DOHH2 (cell line): ENCODE measurements at regions not wholly inside any gene's neighbourhood (a gene's known extent, or its start where the extent isn't known, plus 50 kb on each side); places are given as distances from the start of the nearest gene placed in this dataset.

Experiments used
- EZH2phosphoT487 ChIP-seq: fragments of 200-600 bp; sonication (generic); IDR thresholded peaks from 2 replicates; pipeline ENCODE4 v1.6.1; 2017; ENCODE audit warnings: borderline replicate concordance, mild to moderate bottlenecking, antibody characterized with exemption, low read length, moderate library complexity, mixed read lengths
- TF ChIP-seq, protein P1 (sequence below): fragments of 200-600 bp; sonication (generic); IDR thresholded peaks from one replicate; pipeline ENCODE4 v1.5.1; 2014; ENCODE audit warnings: antibody characterized with exemption, mild to moderate bottlenecking, low read depth, low read length; ENCODE audit not compliant: poor library complexity, severe bottlenecking

DNA sequence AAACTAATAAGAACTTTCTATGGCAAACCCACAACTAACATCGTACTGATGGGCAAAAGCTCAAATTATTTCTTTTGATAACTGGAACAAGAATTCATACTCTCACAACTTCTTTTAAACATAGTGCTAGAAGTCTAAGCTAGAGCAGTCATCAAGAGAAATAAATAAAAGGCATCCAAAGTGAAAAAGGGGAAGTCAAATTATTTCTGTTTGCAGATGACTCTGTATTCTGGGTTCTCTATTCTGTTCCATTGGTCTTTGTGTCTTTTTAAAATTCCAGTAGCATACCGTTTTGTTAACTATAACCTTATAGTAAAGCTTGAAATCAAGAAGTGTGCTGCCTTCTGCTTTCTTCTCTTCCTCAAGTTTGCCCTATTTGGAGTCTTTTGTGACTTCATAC lies 1215.9 kb downstream of the UQCRFS1 start:
- TF ChIP-seq, protein P1, sequence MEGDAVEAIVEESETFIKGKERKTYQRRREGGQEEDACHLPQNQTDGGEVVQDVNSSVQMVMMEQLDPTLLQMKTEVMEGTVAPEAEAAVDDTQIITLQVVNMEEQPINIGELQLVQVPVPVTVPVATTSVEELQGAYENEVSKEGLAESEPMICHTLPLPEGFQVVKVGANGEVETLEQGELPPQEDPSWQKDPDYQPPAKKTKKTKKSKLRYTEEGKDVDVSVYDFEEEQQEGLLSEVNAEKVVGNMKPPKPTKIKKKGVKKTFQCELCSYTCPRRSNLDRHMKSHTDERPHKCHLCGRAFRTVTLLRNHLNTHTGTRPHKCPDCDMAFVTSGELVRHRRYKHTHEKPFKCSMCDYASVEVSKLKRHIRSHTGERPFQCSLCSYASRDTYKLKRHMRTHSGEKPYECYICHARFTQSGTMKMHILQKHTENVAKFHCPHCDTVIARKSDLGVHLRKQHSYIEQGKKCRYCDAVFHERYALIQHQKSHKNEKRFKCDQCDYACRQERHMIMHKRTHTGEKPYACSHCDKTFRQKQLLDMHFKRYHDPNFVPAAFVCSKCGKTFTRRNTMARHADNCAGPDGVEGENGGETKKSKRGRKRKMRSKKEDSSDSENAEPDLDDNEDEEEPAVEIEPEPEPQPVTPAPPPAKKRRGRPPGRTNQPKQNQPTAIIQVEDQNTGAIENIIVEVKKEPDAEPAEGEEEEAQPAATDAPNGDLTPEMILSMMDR, result no peak
- TF ChIP-seq EZH2phosphoT487, result no peak
